G401 (cell line): ENCODE measurements at regions not wholly inside any gene's neighbourhood (a gene's known extent, or its start where the extent isn't known, plus 50 kb on each side); places are given as distances from the start of the nearest gene placed in this dataset.
A peak's percentile ranks its signal among the peaks of the same experiment; 100 is the strongest.

Experiments
- DNase-seq: peaks from one replicate; pipeline ENCODE4 v3.0.0-alpha.2; 2015; ENCODE audit warnings: low spot score
- in situ Hi-C: cut with HindIII; loops from 2 replicates; pipeline ENCODE4 v1.10.0; 2016; ENCODE audit warnings: low sequenced_read_pairs, mixed read lengths

DNA sequence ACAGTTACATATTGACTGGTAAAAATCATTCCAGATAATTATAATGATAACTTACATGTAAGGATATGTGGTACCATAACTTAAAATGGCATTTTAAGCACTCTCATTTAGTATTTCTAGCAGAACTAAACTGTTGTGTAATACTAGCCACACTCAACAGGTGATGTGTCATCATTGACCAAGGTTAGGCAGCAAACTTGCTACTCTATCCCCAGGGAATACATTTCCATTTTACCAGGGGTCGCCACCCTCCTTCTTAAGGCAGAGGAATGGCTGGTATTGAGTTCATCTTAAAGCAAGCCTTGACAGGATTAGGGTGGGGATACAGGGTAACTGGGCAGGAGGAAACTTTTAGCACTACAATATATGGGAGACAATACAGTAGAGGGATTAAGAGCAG, 259.8 kb upstream of the CAMK1G start:
- in situ Hi-C loops: no loop called here

DNA sequence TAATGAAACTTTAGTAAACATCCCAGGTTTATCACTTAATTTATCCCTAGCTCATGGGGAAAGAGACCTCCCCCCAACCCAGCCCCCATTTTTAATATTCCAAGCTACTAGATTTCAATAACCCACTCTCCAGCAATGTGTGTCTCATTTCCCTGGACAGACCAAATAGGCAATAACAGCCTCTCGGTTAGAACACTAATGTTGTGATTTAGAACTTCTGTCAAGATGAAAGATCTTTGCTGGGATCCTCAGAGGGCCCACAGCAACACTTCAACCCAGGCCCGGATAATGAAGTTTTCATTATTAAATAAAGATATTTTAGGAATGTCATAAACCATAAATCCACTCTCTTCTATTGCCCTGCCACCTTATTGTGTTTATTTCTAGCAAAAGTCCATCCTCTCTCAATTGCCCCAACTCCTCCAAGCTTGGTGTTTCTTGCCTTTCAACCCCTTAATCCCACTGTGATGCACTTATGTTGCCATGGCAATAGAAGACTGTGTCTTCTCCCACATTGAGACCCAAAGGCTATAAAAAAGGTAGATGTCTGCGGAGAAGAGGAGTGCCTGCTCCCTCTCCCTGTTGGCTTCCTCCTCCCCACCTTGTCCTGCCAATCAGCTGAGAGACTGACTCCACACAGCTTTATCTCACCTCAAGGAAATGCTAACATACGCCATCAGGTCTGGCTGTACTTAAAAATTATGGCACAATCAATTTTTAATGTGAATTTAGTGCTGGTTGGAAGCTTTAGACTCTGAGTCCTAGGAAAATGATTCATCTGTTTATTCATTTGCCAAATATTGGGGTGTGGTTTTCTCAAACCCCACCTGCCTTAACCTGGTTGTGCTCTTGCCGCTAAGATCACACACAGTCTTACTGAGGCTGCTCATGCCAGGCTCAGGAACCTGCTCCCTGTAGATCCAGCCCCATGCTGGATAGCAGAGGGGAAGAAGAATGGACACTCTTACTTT, 258.3 kb upstream of the CAMK1G start:
- in situ Hi-C loops: no loop called here
- DNase-seq: no peak

More for the DNA sequence above, 259.8 kb upstream of the CAMK1G start:
- DNase-seq: no peak

DNA sequence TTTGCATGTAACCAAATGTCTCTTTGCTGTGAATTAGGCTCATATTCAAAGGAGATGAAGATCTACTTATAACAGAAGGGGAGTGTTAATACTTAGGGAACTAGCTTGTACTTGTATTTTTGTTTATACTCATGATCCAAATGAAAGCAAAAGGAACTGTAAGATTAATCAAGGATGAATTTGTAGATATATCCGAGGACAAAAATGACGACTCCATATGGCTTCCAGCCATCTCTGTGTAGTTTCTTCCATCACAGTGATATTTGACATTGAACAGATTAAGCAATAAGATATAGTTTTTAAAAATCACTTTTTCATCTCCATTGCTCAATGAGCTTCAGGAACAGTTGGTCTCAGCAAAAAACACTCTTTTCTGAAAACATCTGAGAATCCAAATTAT, 257.4 kb upstream of the CAMK1G start:
- in situ Hi-C loops: no loop called here
- DNase-seq: no peak

DNA sequence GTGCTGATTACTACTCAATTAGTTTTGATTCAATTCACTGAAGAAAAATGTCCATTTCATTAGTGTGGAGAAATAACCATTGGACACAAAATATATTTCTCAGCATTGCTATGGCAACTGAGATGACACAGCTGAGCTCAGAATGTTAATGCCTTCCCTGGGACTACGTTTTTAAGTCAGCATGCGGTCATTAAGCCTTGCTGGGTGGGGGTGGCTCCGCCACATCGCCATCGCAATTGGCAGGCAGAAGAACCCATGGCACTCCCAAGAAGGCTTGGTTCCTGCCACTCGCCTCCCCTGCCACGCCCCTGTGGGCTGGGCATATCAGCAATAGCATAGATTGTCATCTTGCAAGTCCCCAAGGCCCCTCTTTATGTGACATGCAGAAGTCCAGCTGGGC, 256.7 kb upstream of the CAMK1G start:
- in situ Hi-C loops: no loop called here
- DNase-seq: no peak

DNA sequence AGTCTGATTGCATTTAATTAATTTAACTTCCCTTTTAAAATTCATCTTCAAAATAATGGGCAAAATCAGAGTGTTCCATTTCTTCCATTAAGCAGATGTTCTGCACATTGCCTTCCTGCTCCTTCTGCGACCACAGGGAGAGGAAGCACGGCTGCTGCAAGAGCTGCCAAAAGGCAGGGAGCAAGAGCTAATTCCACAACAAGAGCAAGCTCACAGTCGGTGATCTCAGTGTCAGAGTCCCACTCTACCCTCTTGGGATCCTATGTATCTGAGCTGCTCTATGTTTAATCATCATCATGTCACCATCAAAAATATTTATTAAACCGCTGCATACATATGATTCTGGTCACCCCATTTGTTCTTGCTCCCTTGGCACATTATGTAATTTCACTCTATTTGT, 255.3 kb upstream of the CAMK1G start:
- in situ Hi-C loops: no loop called here
- DNase-seq: no peak

DNA sequence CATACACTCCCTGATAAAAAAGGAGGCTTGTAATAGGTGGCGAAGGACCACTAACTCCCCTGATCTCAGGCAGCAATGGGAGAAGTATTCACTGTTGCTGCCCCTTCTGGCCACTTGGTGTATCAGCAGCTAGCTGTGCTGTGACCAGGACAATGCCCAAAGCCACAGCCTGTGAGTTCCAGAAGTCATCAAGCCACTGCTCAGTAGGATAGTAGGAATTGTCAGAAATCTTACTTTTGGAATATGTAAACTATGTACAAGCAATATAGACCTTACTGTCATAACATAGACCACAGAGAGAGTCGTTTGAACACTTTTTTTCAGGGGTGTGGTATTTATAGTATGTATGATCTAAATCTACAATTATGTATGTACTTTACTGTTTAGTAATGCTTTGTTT, 248.3 kb upstream of the CAMK1G start:
- in situ Hi-C loops: no loop called here
- DNase-seq: peak; percentile 35

DNA sequence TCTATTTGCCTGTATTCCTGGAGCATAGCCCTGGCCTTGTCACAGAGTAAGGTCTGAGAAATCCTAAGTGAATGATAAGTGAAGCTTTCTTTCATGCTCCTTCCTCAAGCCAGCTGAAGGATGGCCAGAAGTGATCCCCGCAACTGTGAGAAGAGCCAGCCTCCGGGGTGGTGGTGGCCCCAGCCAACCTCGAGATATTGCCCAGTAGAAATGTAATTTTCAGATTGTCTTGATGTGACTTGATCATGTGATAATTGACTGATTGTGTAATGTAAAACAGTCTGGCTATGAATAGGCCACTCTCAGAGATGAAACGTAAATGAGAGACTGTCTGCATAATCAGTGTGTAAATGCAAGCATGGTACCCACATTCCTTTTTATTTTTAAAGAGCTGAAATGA, 242.4 kb upstream of the CAMK1G start:
- in situ Hi-C loops: no loop called here
- no peak for DNase-seq

DNA sequence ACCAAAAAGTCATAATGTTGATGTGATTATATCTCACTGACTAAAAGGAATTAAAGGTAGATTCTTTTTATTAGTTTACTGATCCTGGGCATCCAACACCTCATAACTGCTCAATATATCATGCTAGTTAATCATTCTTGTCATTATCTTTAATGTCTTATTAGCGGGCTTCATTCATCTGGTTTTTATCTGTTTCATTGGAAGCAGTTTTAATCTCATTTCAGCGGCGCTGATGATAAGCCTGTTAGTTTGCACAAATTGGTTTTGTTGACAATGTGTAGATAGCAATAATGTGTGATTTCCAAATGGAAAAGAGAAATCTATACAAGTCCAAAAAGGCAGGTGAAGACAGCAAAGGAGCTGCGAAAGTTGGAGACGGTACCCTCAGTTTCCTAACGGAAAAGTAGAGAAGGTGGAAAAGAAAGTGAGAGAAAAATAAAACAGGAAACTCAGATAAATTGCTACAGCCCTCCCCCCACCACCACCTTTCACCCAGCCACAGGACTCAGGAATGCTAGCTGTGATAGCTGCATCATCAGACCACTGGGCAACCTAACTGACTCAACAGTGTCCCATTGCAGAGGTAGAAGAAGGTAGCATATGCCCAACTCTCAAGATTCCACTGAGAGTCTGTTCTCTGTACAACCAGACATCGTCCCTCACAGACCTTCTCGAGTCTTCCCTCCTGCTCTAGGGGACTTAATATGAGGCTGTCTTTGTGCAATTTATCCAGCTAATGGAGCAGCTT, 241.7 kb upstream of the CAMK1G start:
- in situ Hi-C loops: no loop called here
- DNase-seq: no peak

DNA sequence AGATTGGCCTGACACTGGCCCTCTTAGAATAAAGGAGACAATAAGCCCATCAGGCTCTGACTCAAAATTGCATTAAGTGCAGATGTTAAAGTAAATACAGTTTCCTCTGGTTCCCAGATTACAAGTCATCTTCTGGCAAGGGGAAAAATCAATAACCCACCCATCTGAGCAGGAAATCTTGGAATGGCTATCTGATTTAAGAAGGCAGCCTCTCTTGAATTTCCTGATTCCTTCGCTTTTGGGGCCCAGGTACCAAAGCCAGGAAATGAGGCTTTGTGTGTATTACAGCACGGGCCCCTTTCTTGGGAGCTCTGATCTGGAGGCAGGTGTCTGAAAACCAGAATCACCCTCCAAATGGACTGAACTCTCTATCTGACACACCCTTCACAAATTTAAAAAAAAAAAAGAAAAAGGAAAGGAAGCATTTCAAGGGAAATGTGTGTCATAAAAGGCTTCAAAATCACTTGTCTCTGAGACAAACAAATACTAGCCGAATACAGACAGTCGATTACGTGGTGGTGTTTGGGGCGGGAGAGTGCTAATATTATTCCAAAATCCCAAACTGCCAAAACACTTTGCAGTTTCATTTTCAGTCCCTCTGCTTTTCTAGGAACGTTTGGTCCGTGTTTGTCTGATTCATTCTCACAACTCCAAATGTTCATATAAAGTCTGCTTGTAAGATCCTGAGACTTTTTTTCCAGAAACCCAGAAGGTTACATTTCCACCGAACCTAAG, 240.9 kb upstream of the CAMK1G start:
- DNase-seq: no peak
- in situ Hi-C loops: no loop called here

DNA sequence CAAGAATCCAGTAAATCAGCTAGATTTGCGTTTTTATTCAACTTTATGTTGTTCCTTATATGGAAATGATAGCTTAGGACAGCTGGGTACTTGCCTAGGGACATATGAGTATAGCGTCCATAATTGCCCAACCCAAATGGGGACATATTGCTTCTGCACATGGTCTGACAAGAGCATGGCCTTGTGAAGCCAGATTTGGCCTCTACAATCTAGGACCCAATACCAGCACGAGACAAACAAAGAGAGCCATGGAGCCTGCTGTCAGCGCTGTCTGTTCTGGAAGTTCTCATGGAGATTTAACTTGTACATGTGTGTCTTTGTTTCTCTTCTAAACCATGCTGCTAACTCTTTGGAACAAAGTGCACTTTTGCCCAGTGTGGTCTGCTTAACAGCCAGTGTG, 240.0 kb upstream of the CAMK1G start:
- in situ Hi-C loops: no loop called here
- no peak for DNase-seq

DNA sequence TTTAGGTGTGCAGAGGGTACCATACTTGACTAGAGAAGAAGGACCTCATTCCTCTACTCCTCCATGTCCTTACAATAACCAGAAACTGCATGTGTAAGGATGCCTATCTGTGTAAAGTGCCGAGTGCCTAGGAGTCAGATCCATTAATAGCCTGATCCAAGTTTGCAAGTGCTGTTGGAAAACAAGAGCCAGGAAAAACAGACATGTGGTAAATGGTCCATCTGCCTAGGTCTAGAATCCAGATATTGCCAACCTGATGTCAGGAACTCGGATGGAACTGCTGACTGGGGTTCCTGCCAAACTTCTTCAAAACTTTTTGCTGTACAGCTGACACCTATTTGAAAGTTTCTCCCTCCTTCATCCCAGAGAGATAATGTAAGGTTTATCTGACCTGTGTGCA, 239.4 kb upstream of the CAMK1G start:
- DNase-seq: peak; percentile 86
- in situ Hi-C loops: no loop called here

DNA sequence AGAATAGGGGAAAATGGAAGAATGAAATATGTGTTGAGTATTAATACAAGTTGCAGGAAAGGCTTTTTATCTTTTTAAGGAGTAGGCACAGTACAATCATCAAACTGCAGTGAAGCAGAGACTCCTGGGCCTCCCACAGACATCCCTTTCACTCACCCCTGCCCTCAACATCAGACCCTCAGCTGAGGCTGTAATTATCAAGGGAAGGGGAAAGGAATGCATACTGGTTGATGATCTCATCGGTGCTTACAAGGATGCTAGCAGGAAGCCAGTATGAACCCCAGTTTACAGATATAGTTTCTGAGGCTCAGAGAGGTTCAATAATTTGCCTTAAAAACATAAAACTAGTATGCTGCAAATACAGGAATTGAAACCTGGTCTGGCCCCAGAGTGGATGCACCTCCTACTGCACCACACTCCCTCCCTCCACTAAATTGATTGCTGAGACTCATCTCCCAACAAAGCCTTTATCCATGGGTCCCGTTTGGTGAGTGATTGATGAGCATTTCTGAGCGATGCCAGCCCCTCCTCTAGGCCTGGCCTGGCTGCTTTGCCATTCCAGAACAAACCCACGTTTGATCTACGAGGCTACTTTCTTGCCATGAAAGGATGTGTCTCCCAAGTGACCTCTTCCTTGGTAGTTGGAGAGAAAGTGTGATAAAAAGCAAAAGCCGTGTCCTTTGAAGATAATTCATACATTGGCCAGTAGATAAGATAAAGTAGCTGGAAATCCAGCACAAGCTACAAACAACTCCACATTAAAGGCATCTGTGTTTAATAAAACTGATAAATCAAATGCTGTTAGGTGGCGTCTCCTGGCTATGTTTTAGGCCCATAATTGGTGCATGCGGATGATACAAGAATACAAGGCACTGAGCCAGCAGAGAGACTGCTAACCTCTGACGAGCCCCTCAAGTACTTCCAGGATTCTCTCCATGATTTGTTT, 233.9 kb upstream of the CAMK1G start:
- no peak for DNase-seq
- in situ Hi-C loops: no loop called here

DNA sequence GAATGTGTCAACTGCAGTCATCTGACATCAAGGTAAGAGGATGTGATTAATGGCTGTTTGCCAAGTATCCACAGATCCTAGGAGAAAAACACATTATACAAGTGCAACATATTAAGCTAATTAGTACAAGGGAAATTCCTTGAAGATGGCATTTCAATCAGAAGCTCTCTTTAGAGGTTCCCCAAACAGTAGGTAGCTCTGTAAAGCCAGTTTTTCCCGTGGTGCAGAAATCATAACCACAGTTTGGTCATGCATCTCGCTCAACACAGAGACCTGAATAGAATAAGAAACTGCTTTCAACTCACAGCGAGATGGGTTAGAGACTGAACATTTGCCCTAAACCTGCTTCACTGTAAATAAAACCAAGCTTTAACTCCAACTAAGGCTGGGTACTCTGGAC, 230.5 kb upstream of the CAMK1G start:
- no peak for DNase-seq
- in situ Hi-C loops: no loop called here

DNA sequence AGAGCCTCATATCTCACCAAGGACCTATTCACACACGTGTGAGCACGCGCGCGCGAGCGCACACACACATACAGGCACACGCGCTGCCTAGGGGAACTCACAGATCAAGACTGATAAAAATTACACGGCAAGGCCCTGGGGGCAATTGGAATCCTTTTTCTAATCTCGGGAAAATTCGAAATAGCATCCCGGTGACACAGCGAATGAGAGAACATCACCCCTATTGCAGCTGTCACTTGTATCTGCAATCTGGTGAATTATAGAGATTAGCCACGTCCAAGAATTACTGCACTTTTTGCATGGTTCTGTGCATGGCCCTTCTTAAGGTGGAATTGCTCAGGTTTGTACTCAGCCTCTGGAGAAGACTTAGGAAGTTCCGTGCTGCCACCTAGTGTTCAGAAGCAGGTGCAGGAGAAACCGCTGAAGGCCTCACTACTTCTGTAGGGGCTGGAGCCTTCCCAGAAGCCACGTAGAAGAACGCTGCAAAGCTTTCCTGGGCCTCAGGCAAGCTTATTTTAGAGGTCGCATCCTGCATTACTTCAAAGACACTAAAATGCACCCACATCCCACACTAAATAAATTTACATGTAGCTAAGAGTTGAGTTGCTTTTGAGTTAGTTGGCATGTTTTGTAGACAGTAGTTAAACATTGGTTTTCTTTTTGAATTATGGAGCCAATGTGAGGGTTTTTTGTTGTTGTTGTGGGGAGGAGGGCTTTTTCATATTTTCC, 229.2 kb upstream of the CAMK1G start:
- peak; percentile 94 for DNase-seq
- in situ Hi-C loops: no loop called here

DNA sequence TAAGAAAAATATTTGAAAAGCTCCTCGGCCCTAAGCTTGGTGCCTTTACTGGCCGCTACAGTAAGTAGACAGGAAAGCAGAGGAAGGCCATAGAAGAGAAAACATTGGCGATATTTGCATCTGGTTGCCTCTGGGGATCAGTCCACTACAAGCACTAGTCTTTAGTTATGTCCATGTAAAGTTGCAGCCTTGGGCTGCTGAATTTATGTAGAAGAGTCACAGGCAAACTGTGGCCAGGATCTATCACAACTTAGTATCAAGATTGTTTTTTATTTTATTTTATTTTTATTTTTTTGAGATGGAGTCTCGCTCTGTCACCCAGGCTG, 228.7 kb upstream of the CAMK1G start:
- in situ Hi-C loops: no loop called here
- DNase-seq: no peak

DNA sequence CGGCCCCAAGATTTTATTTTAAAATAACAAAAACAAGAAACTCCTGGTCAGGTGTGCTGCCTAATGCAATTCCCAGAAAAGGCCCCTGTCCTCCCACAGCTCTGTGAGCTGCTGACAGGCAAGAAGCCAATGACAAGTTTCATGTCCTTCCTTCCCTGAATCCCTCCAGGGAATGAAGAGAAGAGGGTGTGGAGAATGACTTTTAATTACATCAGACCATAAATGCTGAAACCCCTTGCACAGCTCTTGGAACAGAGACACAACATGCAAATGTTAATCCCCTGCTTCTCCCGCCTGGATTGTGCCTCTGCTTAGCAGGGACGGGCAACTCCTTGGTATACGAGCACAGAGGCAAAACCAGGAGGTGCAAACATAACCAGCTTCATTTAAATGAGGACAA, 228.1 kb upstream of the CAMK1G start:
- DNase-seq: no peak
- in situ Hi-C loops: no loop called here

DNA sequence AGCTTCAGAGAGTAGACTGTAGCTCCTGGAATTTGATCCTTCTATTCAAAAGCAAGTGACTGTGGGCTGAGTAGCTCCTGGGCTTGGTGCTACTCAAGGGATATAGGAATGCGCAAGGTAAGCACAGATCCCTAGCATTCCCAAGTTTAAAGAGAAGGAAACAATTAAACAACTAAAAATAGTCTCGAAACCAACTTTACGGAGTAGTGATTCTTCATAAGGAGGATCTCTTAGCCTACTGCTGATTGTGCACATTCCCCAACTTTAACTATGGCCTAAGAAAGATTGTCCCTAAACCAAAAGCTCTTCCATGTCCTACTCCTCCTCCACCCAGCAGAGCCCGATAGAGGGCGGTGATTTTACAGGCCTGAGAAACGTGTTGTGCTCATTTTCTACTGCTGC, 226.5 kb upstream of the CAMK1G start:
- no peak for DNase-seq
- in situ Hi-C loops: no loop called here

DNA sequence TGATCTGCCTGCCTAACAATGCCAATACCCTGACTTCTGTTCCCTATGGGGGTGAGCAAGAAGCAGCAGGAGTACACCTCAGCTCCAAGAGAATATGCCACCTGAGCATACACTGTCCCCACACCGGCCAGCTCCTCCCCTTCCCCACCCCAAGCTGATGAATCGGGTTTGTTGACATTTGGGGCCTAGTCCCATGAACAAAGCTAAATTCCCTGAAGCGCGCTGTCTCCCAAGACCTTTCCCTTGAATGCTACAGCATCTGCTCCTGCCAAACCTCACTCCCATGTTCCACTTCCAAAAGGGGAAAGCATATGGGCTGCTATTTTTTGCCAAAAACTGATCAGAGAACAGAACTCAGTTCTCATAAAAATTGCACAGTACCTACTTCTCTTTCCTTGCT, 220.4 kb upstream of the CAMK1G start:
- peak; percentile 98 for DNase-seq
- in situ Hi-C loops: no loop called here
